ENCODE measurements at regions not wholly inside any gene's neighbourhood (a gene's known extent, or its start where the extent isn't known, plus 50 kb on each side); places are given as distances from the start of the nearest gene placed in this dataset.

DNA sequence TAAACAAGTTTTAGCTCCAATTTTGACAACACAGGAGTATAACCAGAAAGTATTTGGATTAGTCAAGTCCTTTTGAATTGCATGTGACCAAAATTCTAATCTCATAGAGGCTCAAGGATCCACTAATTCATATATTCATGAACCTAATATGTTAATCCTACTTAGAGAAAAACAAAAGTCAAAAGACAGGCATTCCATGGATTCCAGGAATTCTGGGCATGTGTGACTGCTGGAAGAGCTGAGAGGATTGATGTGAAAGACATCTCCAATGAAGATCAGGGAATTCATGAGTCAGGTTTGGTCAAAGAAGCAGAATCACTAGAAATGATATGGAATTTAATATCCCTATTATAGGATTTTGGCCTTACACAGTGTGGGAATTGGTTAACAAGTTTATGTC lies 1494.6 kb upstream of the DDX18 start:
- DNase-seq (ENCODE audit: low spot score) = no peak

DNA sequence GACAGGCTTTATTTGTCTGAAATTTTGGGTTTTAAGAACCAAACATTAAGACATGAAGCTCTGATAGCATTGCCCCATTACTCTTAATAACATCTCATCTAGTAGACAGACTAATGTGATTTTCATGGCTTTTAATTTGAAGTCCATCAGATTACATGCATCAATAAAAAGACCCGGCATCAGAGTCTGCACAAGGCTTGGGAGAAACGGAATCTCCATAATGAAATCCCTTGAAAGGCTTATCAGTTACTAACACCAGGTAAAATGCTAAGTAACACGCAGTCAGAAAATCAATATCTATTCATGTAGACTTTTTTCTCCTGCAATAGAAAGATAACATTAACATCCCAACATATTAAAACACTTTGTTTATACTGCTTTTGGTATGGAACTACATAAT lies 1485.2 kb upstream of the DDX18 start:
- no peak for DNase-seq (ENCODE audit: low spot score)

DNA sequence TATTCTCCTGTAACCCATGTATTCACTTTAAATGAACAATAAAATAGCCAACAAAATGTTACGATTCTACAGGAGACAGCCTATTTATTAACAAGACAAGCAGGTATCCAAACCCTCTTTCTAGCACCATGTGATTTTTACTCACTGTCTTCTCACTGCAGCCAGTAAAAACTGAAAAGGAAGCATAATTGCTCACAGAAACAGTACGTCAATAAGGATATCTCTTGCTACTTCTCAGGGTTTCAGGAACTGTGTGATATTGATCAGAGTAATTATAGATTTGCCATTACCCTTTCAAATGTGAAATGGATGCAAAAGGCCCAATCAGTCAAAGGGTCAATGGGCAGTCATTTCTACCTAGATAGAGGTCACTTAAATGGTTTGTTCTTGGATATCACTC lies 1473.8 kb upstream of the DDX18 start:
- DNase-seq (ENCODE audit: low spot score) = no peak

DNA sequence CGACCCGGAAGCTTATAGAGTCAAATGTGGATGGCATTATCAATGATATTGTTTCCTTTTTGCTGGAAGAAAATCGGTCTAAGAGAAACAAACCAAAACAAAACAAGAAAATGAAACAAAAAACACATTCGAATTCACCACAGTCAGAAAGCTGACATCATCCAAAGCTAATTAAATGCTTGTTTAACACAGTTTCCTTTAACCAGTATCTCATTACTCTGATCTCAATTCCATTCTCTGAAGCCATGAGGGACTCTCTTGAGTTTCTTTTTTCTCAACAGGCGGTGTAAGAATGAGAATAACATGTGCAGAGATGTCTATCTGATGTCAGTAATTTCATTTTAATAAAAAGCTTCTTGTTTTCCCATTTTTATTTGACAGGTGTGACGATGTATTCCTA lies 1448.3 kb upstream of the DDX18 start:
- DNase-seq (ENCODE audit: low spot score) = no peak

DNA sequence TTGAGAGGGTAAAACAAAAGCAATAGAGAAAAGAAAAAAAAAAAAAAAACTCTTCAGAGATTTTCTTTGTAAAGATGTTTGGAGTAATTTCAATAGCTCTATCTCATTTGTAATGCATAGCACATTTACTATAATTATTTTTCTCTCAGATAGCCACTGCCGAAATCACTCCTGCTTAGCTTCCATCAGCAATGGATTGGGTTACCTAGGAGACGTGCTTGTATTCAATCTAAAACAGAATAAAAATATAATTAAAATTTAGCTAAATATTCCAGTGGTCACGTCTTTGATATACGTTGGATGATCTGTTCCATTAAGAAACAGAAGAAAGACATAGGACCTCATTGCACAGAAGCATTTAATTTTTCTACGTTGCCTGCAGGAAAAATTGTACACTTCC lies 1435.7 kb upstream of the DDX18 start:
- DNase-seq (ENCODE audit: low spot score) = no peak

DNA sequence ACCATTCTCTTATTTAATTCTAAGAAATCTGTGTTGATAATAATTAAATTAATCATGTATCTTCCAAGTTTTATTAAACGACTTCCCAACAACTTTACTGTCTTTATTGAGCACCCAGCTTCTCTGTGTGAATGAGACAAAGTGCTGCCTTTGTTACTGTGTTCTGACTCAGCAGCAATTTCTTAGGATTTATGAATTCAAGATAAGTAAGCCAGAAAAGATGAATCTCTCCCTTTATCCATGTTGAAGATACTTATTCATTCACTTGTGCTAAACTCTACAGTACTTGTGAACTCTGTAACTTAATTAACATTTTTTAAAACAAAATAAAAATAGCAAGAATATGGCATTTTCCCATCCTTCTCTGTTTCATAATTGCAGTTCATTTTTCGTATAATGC lies 1403.3 kb upstream of the DDX18 start:
- no peak for DNase-seq (ENCODE audit: low spot score)

DNA sequence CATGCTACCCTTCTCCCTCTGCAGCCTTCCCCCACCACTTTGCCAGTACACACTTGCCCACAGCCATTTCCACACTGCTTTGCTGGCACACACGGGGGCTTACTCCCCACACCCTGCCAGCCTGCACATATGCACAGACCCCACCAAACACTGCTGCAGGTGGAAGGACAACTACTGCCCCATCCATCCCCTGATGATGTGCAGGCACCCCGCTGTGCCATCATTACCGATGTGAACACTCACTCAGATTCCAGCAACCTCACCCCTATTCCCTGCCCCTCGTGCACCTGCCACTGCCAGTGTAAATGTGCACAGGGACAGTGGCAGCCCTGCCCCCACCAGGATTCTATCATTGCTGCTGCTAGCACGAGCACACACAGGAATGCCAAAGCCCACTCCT lies 1400.8 kb upstream of the DDX18 start:
- peak; percentile 0 for DNase-seq (ENCODE audit: low spot score)

DNA sequence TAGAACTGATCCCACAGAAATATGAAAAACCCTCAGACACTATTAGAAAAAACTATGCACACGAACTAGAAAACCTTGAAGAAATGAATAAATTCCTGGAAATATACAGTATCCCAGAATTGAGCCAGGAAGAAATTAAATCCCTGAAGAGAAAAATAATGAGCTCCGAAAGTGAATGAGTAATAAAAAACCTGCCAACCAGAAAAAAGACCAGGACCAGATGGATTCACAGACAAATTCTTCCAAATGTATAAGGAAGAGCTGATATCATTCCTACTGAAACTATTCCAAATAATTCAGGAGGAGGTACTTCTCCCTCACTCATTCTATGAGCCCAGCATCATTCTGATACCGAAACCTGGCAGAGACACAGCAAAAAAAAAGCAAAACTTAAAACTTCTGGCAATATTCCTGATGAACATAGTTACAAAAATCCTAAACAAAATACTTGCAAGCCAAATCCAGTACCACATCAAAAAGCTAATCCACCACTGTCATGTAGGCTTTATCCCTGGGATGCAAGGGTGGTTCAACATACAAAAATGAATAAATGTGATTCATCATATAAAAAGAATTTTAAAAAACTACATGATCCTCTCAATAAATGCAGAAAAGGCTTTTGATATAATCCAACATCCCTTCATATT lies 1397.6 kb upstream of the DDX18 start:
- DNase-seq (ENCODE audit: low spot score) = no peak

DNA sequence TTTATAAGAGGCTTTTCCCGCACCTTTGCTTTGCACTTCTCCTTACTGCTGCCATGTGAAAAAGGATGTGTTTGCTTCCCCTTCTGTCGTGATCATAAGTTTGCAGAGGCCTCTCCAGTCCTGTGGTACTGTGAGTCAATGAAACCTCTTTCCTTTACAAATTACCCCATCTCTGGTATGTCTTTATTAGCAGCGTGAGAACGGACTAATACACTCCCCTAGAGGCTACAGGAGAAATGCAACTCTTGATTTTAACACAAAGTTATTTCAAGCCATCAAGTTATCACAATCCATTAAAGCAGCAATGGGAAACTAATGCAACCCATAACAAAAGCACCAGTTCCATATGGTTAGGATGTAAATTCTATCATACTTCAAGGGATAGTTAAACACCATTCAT lies 1378.8 kb upstream of the DDX18 start:
- DNase-seq (ENCODE audit: low spot score) = no peak

DNA sequence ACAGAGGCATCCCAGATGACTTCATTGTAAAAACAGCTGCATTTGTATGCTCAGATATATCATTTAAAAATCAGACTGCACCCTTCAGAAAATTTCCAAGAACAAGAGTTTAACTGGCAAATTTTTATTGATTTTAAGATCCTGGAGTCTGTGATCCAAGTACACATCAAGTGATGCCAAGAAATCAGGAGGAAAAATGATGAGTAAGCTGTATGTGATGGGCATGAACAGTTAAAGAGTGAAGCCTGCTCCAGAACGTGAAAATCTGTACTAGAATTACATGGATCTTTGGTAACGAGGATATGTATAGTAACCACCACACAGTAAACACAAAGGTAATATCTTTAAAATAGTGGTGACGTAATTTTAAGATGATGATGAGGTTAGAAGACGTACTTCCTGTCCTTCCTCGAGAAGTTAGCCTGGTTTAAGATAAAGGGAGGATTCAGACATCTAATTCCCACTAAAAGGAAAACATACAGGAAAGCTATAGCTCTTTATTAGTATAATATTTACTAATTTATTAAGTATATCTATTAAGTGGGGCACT lies 1374.3 kb upstream of the DDX18 start:
- no peak for DNase-seq (ENCODE audit: low spot score)

DNA sequence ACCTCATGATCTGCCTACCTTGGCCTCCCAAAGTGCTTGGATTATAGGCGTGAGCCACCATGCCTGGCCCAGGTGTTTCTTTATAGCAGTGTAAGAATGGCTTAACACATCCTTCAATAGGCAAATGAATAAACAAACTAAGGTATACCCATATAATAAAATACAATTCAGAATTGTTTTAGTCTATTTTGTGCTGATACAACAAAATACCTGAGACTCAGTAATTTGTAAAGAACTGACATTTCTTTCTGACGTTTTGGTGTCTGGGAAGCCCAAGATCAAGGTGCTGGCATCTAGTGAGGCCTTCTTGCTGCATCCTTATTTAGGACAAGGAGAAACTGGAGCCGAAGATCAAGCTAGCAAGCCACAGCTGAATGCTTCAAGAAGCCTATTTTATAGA lies 1372.1 kb upstream of the DDX18 start:
- DNase-seq (ENCODE audit: low spot score) = no peak

DNA sequence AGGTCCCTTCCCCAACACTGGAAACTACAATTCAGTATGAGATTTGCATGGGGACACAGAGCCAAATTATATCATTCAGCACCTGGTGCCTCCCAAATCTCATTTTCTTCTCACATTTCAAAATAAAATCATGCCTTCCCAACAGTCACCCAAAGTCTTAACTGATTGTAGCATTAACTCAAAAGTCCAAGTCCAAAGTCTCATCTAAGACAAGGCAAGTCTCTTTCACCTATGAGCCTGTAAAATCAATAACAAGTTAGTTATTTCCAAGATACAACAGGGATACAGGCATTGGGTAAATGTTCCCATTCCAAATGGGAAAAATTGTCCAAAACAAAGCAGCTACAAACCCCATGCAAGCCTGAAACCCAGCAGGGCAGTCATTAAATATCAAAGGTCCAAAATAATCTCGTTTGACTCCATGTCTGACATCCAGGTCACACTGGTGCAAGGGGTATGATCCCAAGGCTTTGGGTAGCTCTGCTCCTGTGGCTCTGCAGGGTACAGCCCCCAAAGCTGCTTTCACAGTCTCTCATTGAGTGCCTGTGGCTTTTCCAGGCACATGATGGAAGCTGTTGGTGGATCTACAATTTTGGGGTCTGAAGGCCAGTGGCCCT lies 1370.1 kb upstream of the DDX18 start:
- DNase-seq (ENCODE audit: low spot score) = no peak

DNA sequence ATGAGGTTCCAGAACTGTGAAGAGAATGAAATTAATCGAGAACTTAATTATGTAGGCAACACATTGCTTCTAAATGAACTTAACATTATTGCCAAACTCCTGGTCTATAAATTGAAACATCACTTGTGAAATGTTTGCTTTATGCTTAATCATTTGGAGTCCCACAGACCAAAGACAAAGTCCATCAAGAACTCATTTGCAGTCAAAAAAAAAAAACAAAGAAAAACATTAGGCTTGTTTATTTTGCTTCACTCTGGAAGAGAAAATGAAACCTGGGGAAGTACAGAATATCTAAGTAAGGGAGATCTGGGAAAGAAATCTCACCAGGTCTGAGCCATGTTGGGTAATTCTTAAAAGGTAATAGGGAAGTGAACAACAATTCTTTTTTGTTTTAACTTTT lies 1363.5 kb upstream of the DDX18 start:
- DNase-seq (ENCODE audit: low spot score) = no peak

DNA sequence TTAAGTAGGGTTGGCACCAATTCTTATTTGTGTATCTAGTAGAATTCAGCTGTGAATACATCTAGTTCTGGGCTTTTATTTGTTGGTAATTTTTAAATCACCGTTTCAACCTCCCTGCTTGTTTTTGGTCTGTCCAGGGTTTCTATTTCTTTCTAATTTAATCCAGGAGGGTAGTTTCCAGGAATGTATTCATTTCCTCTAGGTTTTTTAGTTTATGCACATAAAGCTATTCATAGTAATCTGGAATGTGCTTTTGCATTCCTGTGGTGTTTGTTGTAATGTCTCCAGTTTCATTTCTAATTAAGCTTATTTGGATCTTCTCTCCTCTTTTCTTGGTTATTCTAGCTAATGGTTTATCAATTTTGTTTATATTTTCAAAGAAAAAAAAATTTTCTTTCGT lies 1361.8 kb upstream of the DDX18 start:
- DNase-seq (ENCODE audit: low spot score) = no peak

DNA sequence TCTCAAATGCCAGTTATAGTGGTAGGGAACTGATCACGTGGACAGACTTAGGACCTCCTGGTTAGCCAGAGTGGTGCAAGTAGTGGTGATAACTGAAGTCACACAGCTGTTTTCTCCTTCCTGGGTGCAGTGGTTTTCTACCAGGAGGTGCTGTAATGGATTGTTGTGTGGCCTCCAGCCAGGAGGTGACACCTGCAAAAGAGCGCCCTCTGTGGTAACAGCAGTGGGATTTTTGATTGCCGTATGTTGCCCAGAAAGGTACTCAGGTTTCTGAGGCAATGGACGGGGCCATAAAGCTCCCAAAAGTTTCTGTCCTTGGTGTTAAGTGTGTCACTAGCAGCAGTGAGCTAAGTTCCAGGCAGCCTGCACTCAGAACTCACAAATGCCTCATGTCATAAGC lies 1358.1 kb upstream of the DDX18 start:
- no peak for DNase-seq (ENCODE audit: low spot score)

DNA sequence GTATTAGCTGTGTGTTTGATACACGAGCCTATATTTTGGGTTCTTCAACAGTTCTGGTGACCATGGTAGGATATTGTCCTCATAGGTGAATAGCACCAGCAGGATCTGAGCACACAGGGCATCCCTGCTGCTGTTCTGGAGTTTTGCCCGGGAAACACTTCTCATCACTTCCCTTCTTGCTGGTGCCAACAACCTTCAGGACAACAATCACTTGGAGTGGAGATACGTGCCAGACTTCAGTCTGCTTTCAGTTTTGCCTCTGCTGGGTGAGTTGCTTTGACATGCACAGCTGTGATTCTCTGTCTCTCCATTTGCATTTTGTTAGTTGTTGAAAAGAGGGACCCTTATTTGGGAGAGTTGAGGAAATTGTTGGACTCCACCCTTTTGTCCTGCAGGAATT lies 1347.2 kb upstream of the DDX18 start:
- no peak for DNase-seq (ENCODE audit: low spot score)

DNA sequence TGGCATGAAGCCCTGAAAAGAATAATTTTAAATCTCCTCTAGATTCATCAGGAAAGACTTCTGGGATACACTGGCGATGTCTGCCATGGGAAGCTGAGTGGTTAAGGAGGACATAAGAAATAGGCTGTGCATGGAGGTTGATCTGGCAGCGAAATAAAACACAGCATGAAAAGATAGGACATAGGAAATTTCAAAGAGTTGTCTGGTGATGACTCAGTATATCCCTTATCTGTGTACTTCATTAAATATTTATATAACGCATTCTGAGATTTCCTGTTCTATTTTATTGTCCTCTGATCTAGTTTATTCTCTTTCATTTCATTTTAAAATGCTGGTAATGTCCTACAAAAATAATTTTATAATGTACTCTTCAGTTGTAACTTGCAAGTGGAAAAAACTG lies 1337.3 kb upstream of the DDX18 start:
- DNase-seq (ENCODE audit: low spot score) = no peak

DNA sequence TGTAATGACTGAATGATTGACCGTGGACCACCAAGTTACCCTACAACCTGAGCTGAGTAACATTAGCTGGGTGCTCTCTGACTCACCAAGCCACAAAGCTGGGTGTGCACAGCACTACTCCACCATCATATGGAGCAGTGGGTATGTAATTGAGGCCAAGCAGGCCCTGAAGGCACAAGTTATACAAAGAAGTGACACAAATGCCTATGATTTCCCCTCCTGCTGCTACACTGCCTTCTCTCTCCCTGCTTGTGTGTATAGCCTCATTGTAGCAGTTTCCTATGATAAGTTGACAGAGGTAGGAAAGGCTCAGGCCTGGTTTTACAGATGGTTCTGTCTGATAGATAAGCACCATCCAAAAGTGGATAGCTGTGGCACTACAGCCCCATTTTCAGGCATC lies 1327.2 kb upstream of the DDX18 start:
- DNase-seq (ENCODE audit: low spot score) = no peak

DNA sequence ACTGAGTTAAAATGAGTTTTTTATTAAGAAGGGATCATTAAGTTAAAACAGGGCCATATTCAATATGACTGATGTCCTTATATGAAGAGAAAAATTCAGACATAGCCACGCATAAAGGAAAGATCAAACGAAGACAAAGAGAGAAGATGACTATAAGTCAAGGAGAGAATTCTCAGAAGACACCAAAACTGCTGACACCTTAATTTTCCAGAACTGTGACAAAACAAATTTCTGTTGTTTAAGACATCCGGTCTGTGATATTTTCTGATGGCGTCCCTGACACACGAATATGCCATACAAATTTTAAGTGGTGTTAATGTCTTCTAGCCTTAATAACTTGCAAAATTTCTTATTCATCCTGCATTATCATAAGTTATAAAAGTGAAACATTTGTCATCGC lies 1325.2 kb upstream of the DDX18 start:
- DNase-seq (ENCODE audit: low spot score) = no peak

DNA sequence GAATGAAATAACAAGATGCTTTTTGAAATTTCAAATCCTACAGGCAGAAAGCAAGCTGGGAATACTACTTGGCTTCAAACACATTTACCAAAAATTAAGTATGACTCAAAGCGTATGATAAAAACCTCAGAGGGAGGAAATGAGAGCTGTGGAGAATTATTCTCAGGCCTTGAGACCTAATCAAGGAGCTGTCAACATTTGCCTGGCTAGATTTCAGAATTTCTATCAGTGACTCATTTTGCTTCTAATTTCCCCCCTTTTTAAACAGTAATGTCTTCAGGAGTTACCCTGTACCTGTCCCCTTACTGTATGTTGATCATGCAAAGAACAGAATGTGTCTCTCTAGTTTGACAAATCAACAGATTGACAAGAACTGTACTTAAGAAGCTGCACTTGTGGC lies 1324.5 kb upstream of the DDX18 start:
- no peak for DNase-seq (ENCODE audit: low spot score)

DNA sequence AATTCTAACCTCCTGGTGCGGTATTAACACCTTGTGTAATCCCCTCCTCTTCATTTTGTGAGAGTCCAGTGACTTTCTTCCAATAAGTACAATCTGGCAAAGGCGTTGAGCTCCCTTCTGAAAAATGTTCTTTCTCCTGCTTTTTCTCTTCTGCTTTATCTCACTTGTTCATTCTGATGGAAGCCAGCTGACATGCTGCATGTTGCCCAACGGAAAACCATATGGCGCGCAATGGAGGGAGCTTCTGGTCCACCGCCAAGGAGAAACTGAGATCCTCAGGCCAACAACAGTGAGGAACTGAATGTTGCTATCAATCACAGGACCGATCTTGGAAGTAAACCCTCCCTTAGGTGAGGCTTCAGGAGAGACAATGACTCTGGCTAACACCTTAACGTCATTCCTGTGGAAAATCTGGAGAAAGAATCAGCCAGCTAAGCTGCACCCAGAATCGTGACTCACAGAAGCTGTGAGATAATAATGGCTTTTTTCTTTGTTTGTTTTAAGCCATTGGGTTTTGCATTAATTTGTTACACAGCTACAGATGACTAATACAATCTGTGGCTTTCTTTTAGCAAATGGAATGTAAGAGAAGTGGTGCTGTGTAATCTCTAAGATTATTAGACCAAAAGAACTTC lies 1323.9 kb upstream of the DDX18 start:
- DNase-seq (ENCODE audit: low spot score) = no peak

DNA sequence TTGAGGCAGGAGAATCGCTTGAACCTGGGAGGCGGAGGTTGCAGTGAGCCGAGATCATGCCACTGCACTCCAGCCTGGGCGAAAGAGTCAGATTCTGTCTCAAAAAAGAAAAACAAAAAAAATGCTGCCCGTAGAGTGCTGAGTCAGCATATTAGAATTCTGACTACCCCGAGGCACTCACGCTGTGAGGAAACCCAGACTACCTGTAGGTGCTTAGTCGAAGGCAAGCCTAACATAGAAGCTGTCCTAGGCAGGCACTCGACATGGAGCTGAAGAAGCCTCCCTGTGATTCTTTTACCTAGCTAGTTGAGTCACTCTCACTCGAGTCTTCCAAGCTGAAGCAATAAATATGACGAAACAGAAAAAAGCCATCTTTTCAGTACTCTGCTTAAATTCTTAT lies 1323.2 kb upstream of the DDX18 start:
- no peak for DNase-seq (ENCODE audit: low spot score)

DNA sequence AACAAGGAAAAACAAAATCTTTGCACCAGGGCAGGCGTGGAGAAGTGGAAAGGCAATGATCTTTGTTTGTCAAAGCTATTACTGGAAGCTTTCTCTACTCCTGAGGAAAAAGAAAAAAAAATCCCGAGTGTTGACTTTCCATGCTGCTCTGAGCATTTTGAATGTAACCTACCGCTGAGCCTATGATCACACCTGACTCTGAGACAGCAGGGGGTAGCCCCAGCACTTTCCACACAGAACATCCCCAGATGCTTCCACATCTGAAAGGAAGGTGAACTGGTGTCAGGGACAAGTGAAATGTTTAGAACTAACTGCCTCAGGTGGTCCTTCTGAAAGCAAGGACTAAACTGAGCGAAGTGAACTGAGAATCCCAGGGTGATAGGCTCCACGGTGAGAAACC lies 1315.1 kb upstream of the DDX18 start:
- DNase-seq (ENCODE audit: low spot score) = no peak
